H9 (cell line): ENCODE measurements at regions not wholly inside any gene's neighbourhood (a gene's known extent, or its start where the extent isn't known, plus 50 kb on each side); places are given as distances from the start of the nearest gene placed in this dataset.
A peak's percentile ranks its signal among the peaks of the same experiment; 100 is the strongest.

Source experiments
- DNase-seq: peaks from one replicate; pipeline ENCODE4 v3.0.0-alpha.2; 2017
- H2AFZ ChIP-seq: one replicate; pipeline ENCODE4 v1.6.1; 2013; ENCODE audit warnings: mild to moderate bottlenecking, low read length, control low read depth, moderate library complexity
- H2AK5ac ChIP-seq: 2 replicates; pipeline ENCODE4 v1.6.1; 2013; ENCODE audit warnings: low read length, control low read depth, mixed read lengths; ENCODE audit not compliant: insufficient read length
- H2BK120ac ChIP-seq: one replicate; pipeline ENCODE4 v1.6.1; 2013; ENCODE audit warnings: low read depth, mild to moderate bottlenecking, low read length, control low read depth, inconsistent platforms; ENCODE audit not compliant: poor library complexity, severe bottlenecking
- H2BK12ac ChIP-seq: 2 replicates; pipeline ENCODE4 v1.6.1; 2013; ENCODE audit warnings: low read length, control low read depth, mixed read lengths, low read depth; ENCODE audit not compliant: insufficient read length
- H2BK15ac ChIP-seq: 2 replicates; pipeline ENCODE4 v1.6.1; 2013; ENCODE audit warnings: low read depth, low read length, control low read depth
- H2BK20ac ChIP-seq: one replicate; pipeline ENCODE4 v1.6.1; 2013; ENCODE audit warnings: low read depth, mild to moderate bottlenecking, low read length, control low read depth, inconsistent platforms; ENCODE audit not compliant: poor library complexity, severe bottlenecking
- H2BK5ac ChIP-seq: 2 replicates; pipeline ENCODE4 v1.6.1; 2013; ENCODE audit warnings: low read length, control low read depth, mixed read lengths; ENCODE audit not compliant: insufficient read length
- H3K14ac ChIP-seq: 2 replicates; pipeline ENCODE4 v1.6.1; 2013; ENCODE audit warnings: low read length, control low read depth; ENCODE audit not compliant: insufficient read depth
- H3K18ac ChIP-seq: 2 replicates; pipeline ENCODE4 v1.6.1; 2013; ENCODE audit warnings: low read depth, mild to moderate bottlenecking, mixed read lengths, low read length, control low read depth; ENCODE audit not compliant: insufficient read length
- H3K23ac ChIP-seq: 2 replicates; pipeline ENCODE4 v1.6.1; 2013; ENCODE audit warnings: low read length, control low read depth, mixed read lengths, low read depth; ENCODE audit not compliant: insufficient read length
- H3K23me2 ChIP-seq: 2 replicates; pipeline ENCODE4 v1.6.1; 2013; ENCODE audit warnings: low read depth, mild to moderate bottlenecking, mixed read lengths, low read length, control low read depth; ENCODE audit not compliant: insufficient read length, poor library complexity, severe bottlenecking
- H3K27ac ChIP-seq: 2 replicates; pipeline ENCODE4 v1.5.1; 2013; ENCODE audit warnings: low read length, control low read depth, mixed read lengths, low read depth; ENCODE audit not compliant: insufficient read length
- H3K27me3 ChIP-seq: 2 replicates; pipeline ENCODE4 v1.6.1; 2013; ENCODE audit warnings: low read length, control low read depth, inconsistent platforms; ENCODE audit not compliant: insufficient read depth
- H3K4ac ChIP-seq: 2 replicates; pipeline ENCODE4 v1.6.1; 2013; ENCODE audit warnings: low read depth, mild to moderate bottlenecking, control low read depth, inconsistent platforms, low read length, moderate library complexity
- H3K4me1 ChIP-seq: 2 replicates; pipeline ENCODE4 v1.6.1; 2013; ENCODE audit warnings: low read length, control low read depth, inconsistent platforms; ENCODE audit not compliant: insufficient read depth
- H3K4me2 ChIP-seq: 2 replicates; pipeline ENCODE4 v1.6.1; 2013; ENCODE audit warnings: low read length, control low read depth, mixed read lengths; ENCODE audit not compliant: insufficient read length, insufficient read depth
- H3K56ac ChIP-seq: 2 replicates; pipeline ENCODE4 v1.6.1; 2013; ENCODE audit warnings: low read depth, mild to moderate bottlenecking, mixed read lengths, low read length, control low read depth; ENCODE audit not compliant: insufficient read length
- H3K79me1 ChIP-seq: 2 replicates; pipeline ENCODE4 v1.6.1; 2013; ENCODE audit warnings: low read depth, mild to moderate bottlenecking, moderate library complexity, low read length, control low read depth, inconsistent platforms; ENCODE audit not compliant: insufficient read depth, poor library complexity, severe bottlenecking
- H3K79me2 ChIP-seq: 2 replicates; pipeline ENCODE4 v1.6.1; 2013; ENCODE audit warnings: low read length, control low read depth, inconsistent platforms; ENCODE audit not compliant: insufficient read depth
- H3K9ac ChIP-seq: 2 replicates; pipeline ENCODE4 v1.6.1; 2013; ENCODE audit warnings: low read length, control low read depth, mixed read lengths; ENCODE audit not compliant: insufficient read length; ENCODE audit errors: extremely low read depth
- H3K9me3 ChIP-seq: one replicate; pipeline ENCODE4 v1.6.1; 2013; ENCODE audit warnings: low read depth, low read length, inconsistent platforms; ENCODE audit not compliant: control insufficient read depth
- H3T11ph ChIP-seq: one replicate; pipeline ENCODE4 v1.6.1; 2013; ENCODE audit warnings: mild to moderate bottlenecking, low read length, control low read depth, inconsistent platforms
- H4K20me1 ChIP-seq: one replicate; pipeline ENCODE4 v1.6.1; 2013; ENCODE audit not compliant: control insufficient read depth, insufficient read length, insufficient read depth
- H4K5ac ChIP-seq: 2 replicates; pipeline ENCODE4 v1.6.1; 2013; ENCODE audit warnings: low read depth, mild to moderate bottlenecking, mixed read lengths, low read length, control low read depth; ENCODE audit not compliant: insufficient read length
- H4K8ac ChIP-seq: replicated peaks from 2 replicates; pipeline ENCODE4 v1.6.1; 2013; ENCODE audit warnings: low read length, control low read depth, mixed read lengths, low read depth; ENCODE audit not compliant: insufficient read length
- H4K91ac ChIP-seq: 2 replicates; pipeline ENCODE4 v1.6.1; 2013; ENCODE audit warnings: low read depth, mild to moderate bottlenecking, moderate library complexity, mixed read lengths, low read length, control low read depth; ENCODE audit not compliant: insufficient read length
- H3K27ac Mint-ChIP-seq, 3 experiments: 2 replicates in 2 of 3; 3 replicates in 1 of 3; pipeline ENCODE4 v1.8.0; 2020 to 2021; ENCODE audit warnings: mixed read lengths in 3 of 3, mild to moderate bottlenecking in 1 of 3, moderate library complexity in 1 of 3
- H3K27me3 Mint-ChIP-seq: 2 replicates; pipeline ENCODE4 v1.8.0; 2021; ENCODE audit warnings: low read depth, mild to moderate bottlenecking, moderate library complexity, mixed read lengths
- H3K36me3 Mint-ChIP-seq, 3 experiments: 2 replicates in 2 of 3; 3 replicates in 1 of 3; pipeline ENCODE4 v1.8.0; 2020 to 2021; ENCODE audit warnings: low read depth in 3 of 3, mixed read lengths in 3 of 3; ENCODE audit not compliant: insufficient read depth in 1 of 3
- H3K4me1 Mint-ChIP-seq, 2 experiments: 2 replicates each; pipeline ENCODE4 v1.8.0; 2020; ENCODE audit warnings: mixed read lengths in 2 of 2
- H3K4me3 Mint-ChIP-seq, 2 experiments: 2 replicates in 1 of 2; 3 replicates in 1 of 2; pipeline ENCODE4 v1.8.0; 2020 to 2021; ENCODE audit warnings: mild to moderate bottlenecking in 2 of 2, mixed read lengths in 2 of 2, moderate library complexity in 1 of 2
- H3K9me3 Mint-ChIP-seq, 2 experiments: 2 replicates in 1 of 2; 3 replicates in 1 of 2; pipeline ENCODE4 v1.8.0; 2020; ENCODE audit warnings: mild to moderate bottlenecking in 2 of 2, mixed read lengths in 2 of 2, moderate library complexity in 1 of 2
- TF ChIP-seq, protein P1 (sequence below): fragments of 200-600 bp; sonication (generic); conservative IDR thresholded peaks from 3 replicates; pipeline ENCODE4 v1.8.0; 2021; ENCODE audit warnings: antibody characterized with exemption, mild to moderate bottlenecking

DNA sequence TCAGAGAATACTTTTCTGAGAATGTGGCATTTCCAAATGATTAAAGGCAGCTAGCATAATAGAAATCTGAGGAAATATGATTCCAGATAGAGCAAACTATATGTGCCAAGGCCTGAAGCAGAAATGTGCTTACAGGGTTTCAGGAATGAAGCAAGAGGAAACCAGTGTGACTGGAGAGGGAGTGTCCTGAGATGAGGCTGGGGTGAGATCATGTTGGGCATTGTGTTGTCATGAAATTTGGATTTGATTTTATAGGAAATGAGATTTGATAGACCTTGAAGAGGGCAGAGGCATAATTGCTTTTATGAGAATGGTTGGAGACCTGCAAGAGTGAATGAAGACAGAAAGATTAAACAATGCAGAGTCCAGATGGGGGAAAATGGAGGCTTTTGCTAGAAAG is 338.1 kb upstream of the SNX7 start:
- H4K91ac ChIP-seq = no peak overlapping the region
- H2BK20ac ChIP-seq = no peak overlapping the region
- no peak for DNase-seq
- H3K9ac ChIP-seq = no peak overlapping the region
- Mint-ChIP-seq H3K27ac (peak overlapping the region in 1 of 3 experiments; percentile 1; a peak in 2 of 7 replicates), H3K9me3 (no peaks in the 10 kb centered on the region), H3K4me1 (peaks cover 6 to 13% of the 10 kb centered on the region in 2 experiments), H3K27me3 (no peaks in the 10 kb centered on the region), H3K4me3 (no peak overlapping the region), H3K36me3 (no peaks in the 10 kb centered on the region)
- no peaks in the 10 kb centered on the region for H3K9me3 ChIP-seq
- no peak overlapping the region for H4K5ac ChIP-seq
- no peak overlapping the region for H2AK5ac ChIP-seq
- no peak overlapping the region for H3T11ph ChIP-seq
- H3K23ac ChIP-seq = no peak overlapping the region
- H4K20me1 ChIP-seq = no peaks in the 10 kb centered on the region
- no peak overlapping the region for H2BK12ac ChIP-seq
- no peak overlapping the region for H4K8ac ChIP-seq
- H3K27ac ChIP-seq = no peak overlapping the region
- no peak overlapping the region for H3K4me2 ChIP-seq
- no peaks in the 10 kb centered on the region for H3K23me2 ChIP-seq
- H3K79me2 ChIP-seq = no peaks in the 10 kb centered on the region
- H3K18ac ChIP-seq = no peak overlapping the region
- no peak overlapping the region for H2BK120ac ChIP-seq
- no peaks in the 10 kb centered on the region for H3K79me1 ChIP-seq
- no peaks in the 10 kb centered on the region for H3K27me3 ChIP-seq
- TF ChIP-seq, protein P1, sequence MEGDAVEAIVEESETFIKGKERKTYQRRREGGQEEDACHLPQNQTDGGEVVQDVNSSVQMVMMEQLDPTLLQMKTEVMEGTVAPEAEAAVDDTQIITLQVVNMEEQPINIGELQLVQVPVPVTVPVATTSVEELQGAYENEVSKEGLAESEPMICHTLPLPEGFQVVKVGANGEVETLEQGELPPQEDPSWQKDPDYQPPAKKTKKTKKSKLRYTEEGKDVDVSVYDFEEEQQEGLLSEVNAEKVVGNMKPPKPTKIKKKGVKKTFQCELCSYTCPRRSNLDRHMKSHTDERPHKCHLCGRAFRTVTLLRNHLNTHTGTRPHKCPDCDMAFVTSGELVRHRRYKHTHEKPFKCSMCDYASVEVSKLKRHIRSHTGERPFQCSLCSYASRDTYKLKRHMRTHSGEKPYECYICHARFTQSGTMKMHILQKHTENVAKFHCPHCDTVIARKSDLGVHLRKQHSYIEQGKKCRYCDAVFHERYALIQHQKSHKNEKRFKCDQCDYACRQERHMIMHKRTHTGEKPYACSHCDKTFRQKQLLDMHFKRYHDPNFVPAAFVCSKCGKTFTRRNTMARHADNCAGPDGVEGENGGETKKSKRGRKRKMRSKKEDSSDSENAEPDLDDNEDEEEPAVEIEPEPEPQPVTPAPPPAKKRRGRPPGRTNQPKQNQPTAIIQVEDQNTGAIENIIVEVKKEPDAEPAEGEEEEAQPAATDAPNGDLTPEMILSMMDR = no peak
- H3K4ac ChIP-seq = no peak overlapping the region
- H3K4me1 ChIP-seq = no peaks in the 10 kb centered on the region
- no peak overlapping the region for H2BK5ac ChIP-seq
- H3K14ac ChIP-seq = no peak overlapping the region
- no peak overlapping the region for H2BK15ac ChIP-seq
- H3K56ac ChIP-seq = no peak overlapping the region
- no peak overlapping the region for H2AFZ ChIP-seq
